B cell (primary cell): ENCODE measurements at regions not wholly inside any gene's neighbourhood (a gene's known extent, or its start where the extent isn't known, plus 50 kb on each side); places are given as distances from the start of the nearest gene placed in this dataset.

Experiments
- ATAC-seq: fragments of 200-7000 bp; cut with Tn5 transposase; one replicate; pipeline ENCODE4 v1.10.0; 2021; ENCODE audit warnings: low read depth, mild to moderate bottlenecking, moderate number of reproducible peaks, moderate library complexity
- CTCF ChIA-PET: fragments of 350-600 bp; sonication (Branson Sonifier 250); formaldehyde crosslinking; loops from one replicate; lab custom pipeline; 2021; ENCODE audit warnings: antibody characterized with exemption, inconsistent platforms; lab: Charles Lee
- POLR2A ChIA-PET: fragments of 350-600 bp; sonication (Branson Sonifier 250); formaldehyde crosslinking; loops from one replicate; lab custom pipeline; 2021; ENCODE audit warnings: antibody characterized with exemption; lab: Charles Lee
- DNase-seq: peaks from one replicate; pipeline ENCODE4 v3.0.0; 2013
- H2AFZ ChIP-seq: 2 replicates; pipeline ENCODE4 v1.6.1; 2012; ENCODE audit warnings: mild to moderate bottlenecking, low read depth, low read length; ENCODE audit not compliant: insufficient read depth, poor library complexity, severe bottlenecking
- H3K27ac ChIP-seq, 2 donors: 1 replicate in 1 of 2; 2 replicates in 1 of 2; pipeline ENCODE4 v1.5.1; 2012 to 2013; ENCODE audit warnings: low read length in 2 of 2, mild to moderate bottlenecking in 2 of 2, moderate library complexity in 1 of 2
- H3K27me3 ChIP-seq, 4 experiments: fragments of 200-600 bp in 1 of 4; sonication (generic) in 1 of 4; replicated peaks in 1 of 4; 1 replicate in 2 of 4; 2 replicates in 2 of 4; pipeline versions ENCODE4 v1.6.1 to v1.7.0; 2013 to 2016; ENCODE audit warnings: low read length in 3 of 4, mild to moderate bottlenecking in 2 of 4, mixed read lengths in 1 of 4, moderate library complexity in 1 of 4; ENCODE audit not compliant: insufficient read depth in 4 of 4, control insufficient read depth in 3 of 4; ENCODE audit errors: control extremely low read depth in 1 of 4
- H3K36me3 ChIP-seq, 2 experiments: replicated peaks in 1 of 2; 1 replicate in 1 of 2; 2 replicates in 1 of 2; pipeline versions ENCODE4 v1.6.1 to v1.7.1; 2013; ENCODE audit warnings: low read length in 1 of 2; ENCODE audit not compliant: insufficient read depth in 2 of 2, control insufficient read depth in 1 of 2; ENCODE audit errors: control extremely low read depth in 1 of 2, extremely low read depth in 1 of 2
- H3K4me1 ChIP-seq, 2 donors: fragments of 200-600 bp in 1 of 2; sonication (generic) in 1 of 2; 1 replicate in 1 of 2; 2 replicates in 1 of 2; pipeline versions ENCODE4 v1.5.1 to v1.6.1; 2013 to 2017; ENCODE audit warnings: low read length in 2 of 2; ENCODE audit not compliant: control insufficient read depth in 2 of 2, insufficient read depth in 2 of 2
- H3K4me2 ChIP-seq: replicated peaks from 2 replicates; pipeline ENCODE3; 2012; ENCODE audit warnings: mild to moderate bottlenecking, low read depth, low read length; ENCODE audit not compliant: poor library complexity, severe bottlenecking
- H3K4me3 ChIP-seq, 5 experiments: fragments of 200-600 bp in 1 of 5; sonication (generic) in 1 of 5; 1 replicate in 3 of 5; 2 replicates in 2 of 5; pipeline versions ENCODE4 v1.5.1 to v1.7.0; 2011 to 2016; ENCODE audit warnings: low read length in 4 of 5, mild to moderate bottlenecking in 4 of 5, low read depth in 2 of 5, control low read depth in 1 of 5, moderate library complexity in 1 of 5; ENCODE audit not compliant: insufficient read depth in 1 of 5; ENCODE audit errors: control extremely low read depth in 1 of 5, extremely low read depth in 1 of 5
- H3K79me2 ChIP-seq: fragments of 200-600 bp; sonication (generic); one replicate; pipeline ENCODE4 v1.6.0; 2016; ENCODE audit warnings: low read length; ENCODE audit not compliant: control insufficient read depth, insufficient read depth
- H3K9ac ChIP-seq: fragments of 200-600 bp; sonication (generic); 2 replicates; pipeline ENCODE4 v1.6.1; 2017; ENCODE audit warnings: mild to moderate bottlenecking, low read length, moderate library complexity
- H3K9me3 ChIP-seq, 3 donors: one replicate each; pipeline versions ENCODE4 v1.6.1 to v1.7.1; 2013; ENCODE audit warnings: low read length in 2 of 3; ENCODE audit not compliant: control insufficient read depth in 2 of 3, insufficient read depth in 1 of 3; ENCODE audit errors: control extremely low read depth in 1 of 3
- H4K20me1 ChIP-seq: 2 replicates; pipeline ENCODE4 v1.6.0; 2012; ENCODE audit warnings: mild to moderate bottlenecking, low read length; ENCODE audit not compliant: insufficient read depth, control insufficient read depth, poor library complexity, severe bottlenecking
- H3K27ac Mint-ChIP-seq: one replicate; pipeline ENCODE4 v1.8.0; 2021; ENCODE audit warnings: mixed read lengths
- H3K27me3 Mint-ChIP-seq: one replicate; pipeline ENCODE4 v1.8.0; 2021; ENCODE audit warnings: mixed read lengths
- H3K4me1 Mint-ChIP-seq: one replicate; pipeline ENCODE4 v1.8.0; 2021; ENCODE audit warnings: mixed read lengths
- H3K4me3 Mint-ChIP-seq: one replicate; pipeline ENCODE4 v1.8.0; 2021; ENCODE audit warnings: mixed read lengths
- H3K9me3 Mint-ChIP-seq: one replicate; pipeline ENCODE4 v1.8.0; 2022; ENCODE audit warnings: mixed read lengths; ENCODE audit not compliant: insufficient read depth
- EZH2 ChIP-seq: IDR thresholded peaks from 2 replicates; pipeline ENCODE4 v1.6.1; 2012; ENCODE audit warnings: borderline replicate concordance, low read depth, mild to moderate bottlenecking, moderate library complexity, low read length; ENCODE audit not compliant: insufficient read depth, poor library complexity, severe bottlenecking
- WGBS: methylation state at CpG from one replicate; pipeline ENCODE4 v1.1.5; 2013; ENCODE audit warnings: missing lambda C conversion rate; ENCODE audit not compliant: insufficient coverage; 5-methylcytosine and 5-hydroxymethylcytosine counted together
- intact Hi-C: fragments of 100-400 bp; cut with micrococcal nuclease; formaldehyde crosslinking; loops from one replicate; pipeline ENCODE4 v1.10.0; 2022
- TF ChIP-seq, protein P1 (sequence below): fragments of 200-600 bp; IDR thresholded peaks from one replicate; pipeline ENCODE4 v1.8.0; 2022; ENCODE audit warnings: antibody characterized with exemption, mild to moderate bottlenecking

GRCh38 chr14:100645982-100646314 lies 58.7 kb upstream of the BEGAIN start:
- H3K9ac ChIP-seq: no peak overlapping the region
- DNase-seq (no peak), ATAC-seq (no peak)
- H3K4me1 ChIP-seq: peaks cover 5 to 6% of the 10 kb centered on the region in 2 donors
- TF ChIP-seq, protein P1, sequence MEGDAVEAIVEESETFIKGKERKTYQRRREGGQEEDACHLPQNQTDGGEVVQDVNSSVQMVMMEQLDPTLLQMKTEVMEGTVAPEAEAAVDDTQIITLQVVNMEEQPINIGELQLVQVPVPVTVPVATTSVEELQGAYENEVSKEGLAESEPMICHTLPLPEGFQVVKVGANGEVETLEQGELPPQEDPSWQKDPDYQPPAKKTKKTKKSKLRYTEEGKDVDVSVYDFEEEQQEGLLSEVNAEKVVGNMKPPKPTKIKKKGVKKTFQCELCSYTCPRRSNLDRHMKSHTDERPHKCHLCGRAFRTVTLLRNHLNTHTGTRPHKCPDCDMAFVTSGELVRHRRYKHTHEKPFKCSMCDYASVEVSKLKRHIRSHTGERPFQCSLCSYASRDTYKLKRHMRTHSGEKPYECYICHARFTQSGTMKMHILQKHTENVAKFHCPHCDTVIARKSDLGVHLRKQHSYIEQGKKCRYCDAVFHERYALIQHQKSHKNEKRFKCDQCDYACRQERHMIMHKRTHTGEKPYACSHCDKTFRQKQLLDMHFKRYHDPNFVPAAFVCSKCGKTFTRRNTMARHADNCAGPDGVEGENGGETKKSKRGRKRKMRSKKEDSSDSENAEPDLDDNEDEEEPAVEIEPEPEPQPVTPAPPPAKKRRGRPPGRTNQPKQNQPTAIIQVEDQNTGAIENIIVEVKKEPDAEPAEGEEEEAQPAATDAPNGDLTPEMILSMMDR: no peak
- no peak for TF ChIP-seq EZH2
- H3K79me2 ChIP-seq: no peaks in the 10 kb centered on the region
- no peak overlapping the region for H2AFZ ChIP-seq
- H3K4me2 ChIP-seq: no peak overlapping the region
- H3K9me3 ChIP-seq: peaks cover 0 to 15% (median 0%) of the 10 kb centered on the region in 3 donors
- Mint-ChIP-seq H3K4me1 (no peaks in the 10 kb centered on the region), H3K4me3 (no peak overlapping the region), H3K27me3 (peaks cover 23% of the 10 kb centered on the region), H3K27ac (no peak overlapping the region), H3K9me3 (peaks cover 3% of the 10 kb centered on the region)
- ChIA-PET POLR2A (no interaction called here), CTCF (interaction anchor here (1.4 to 1.9 kb wide), 2 partner anchors 260 to 262 kb away, joined by 5 read pairs; no protein-coding TSS in a partner anchor)
- H3K27ac ChIP-seq: no peak overlapping the region
- no peak overlapping the region for H3K4me3 ChIP-seq
- intact Hi-C loops: no loop called here
- 44% methylated on average over 3 of the region's 3 CpGs for WGBS
- H4K20me1 ChIP-seq: no peaks in the 10 kb centered on the region
- no peaks in the 10 kb centered on the region for H3K36me3 ChIP-seq
- peaks cover 0 to 7% (median 1%) of the 10 kb centered on the region in 4 experiments for H3K27me3 ChIP-seq

- H3K27me3 ChIP-seq: peaks cover 0 to 9% (median 2%) of the 10 kb centered on the region in 4 experiments
- no peaks in the 10 kb centered on the region for H3K36me3 ChIP-seq
- H3K9ac ChIP-seq: no peak overlapping the region
- no peak overlapping the region for H3K4me3 ChIP-seq
- peaks cover 0 to 13% (median 0%) of the 10 kb centered on the region in 3 donors for H3K9me3 ChIP-seq
- H3K4me1 ChIP-seq: peaks cover 5% of the 10 kb centered on the region in 2 donors
- CTCF ChIA-PET: interaction anchor here (0.6 kb wide), 1 partner anchor 702 kb away, joined by 4 read pairs; no protein-coding TSS in a partner anchor
- H2AFZ ChIP-seq: no peak overlapping the region
- no peak overlapping the region for H3K27ac ChIP-seq
- no peak for ATAC-seq
- POLR2A ChIA-PET: no interaction called here
- DNase-seq: no peak
- no peak for TF ChIP-seq EZH2
- TF ChIP-seq, protein P1: no peak
- Mint-ChIP-seq H3K27me3 (peaks cover 25% of the 10 kb centered on the region), H3K4me1 (peaks cover 2% of the 10 kb centered on the region), H3K27ac (no peak overlapping the region), H3K4me3 (no peak overlapping the region), H3K9me3 (peaks cover 3% of the 10 kb centered on the region)
- H3K79me2 ChIP-seq: no peaks in the 10 kb centered on the region
- WGBS: 100% methylated on average over 1 of the region's 2 CpGs
- no peak overlapping the region for H3K4me2 ChIP-seq
- no peaks in the 10 kb centered on the region for H4K20me1 ChIP-seq
- intact Hi-C loops: no loop called here
Observed at GRCh38 chr14:100648474-100649172, 61.4 kb upstream of the BEGAIN start.
